ENCODE measurements at regions not wholly inside any gene's neighbourhood (a gene's known extent, or its start where the extent isn't known, plus 50 kb on each side); places are given as distances from the start of the nearest gene placed in this dataset.

DNA sequence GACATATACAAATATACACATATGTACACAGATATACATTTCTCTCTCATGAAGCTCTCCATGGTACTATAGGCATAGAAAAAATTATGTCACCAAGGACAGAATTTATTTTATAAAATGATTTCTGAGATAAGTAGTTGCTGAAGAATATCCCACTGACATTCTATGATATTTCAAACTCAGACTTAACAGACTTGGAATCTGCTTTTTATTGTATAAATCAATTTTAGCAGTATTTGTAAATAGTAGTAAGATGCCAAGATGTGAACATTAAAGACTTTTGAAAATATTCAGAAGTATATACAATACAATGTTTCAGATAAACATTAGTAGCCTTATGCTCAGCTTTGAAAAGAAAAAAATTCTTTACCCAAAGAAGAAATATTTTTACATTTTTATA is 107.4 kb upstream of the ARGLU1 start:
- DNase-seq (ENCODE audit: low read depth), result no peak

DNA sequence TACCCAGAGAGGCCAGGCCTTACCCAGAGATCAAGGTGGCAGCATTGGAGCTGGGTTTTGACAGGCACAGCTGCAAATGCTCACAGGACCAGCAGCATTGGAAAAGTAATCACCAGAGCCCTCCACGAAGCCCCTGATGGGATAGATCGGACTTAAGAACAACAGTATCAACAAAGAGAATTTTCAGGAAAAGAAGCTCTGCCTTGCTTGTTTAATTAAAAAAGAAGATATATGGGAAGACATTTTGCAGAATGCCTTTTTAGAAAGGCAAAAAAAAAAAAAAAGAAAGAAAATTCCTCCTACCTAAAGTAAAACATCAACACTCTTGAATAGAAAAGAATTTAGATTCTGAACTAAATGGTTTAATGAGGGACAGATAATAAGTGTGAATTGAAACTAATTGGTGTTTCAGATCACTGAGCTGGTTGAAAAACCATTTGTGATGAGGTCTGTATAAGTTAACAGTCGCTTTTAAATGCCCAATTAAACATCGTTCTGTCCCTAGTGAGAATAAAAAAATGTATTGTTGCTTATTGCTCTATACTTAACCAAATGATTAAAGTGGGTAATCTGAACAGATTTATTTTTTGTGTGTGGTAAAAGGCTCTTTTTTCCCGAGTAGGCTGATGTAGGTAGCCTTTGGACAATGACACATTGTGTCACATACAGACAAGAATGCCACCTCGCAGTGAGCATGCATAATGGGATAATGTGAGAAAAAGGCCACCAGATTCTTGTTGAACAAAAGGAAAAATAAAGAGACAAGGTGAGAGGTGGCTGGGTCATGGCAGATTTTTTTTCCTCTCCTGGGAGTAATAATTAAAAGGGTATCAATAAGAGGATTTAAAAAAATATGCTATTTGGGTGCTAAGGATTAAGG is 93.0 kb upstream of the ARGLU1 start:
- no peak for DNase-seq (ENCODE audit: low read depth)

DNA sequence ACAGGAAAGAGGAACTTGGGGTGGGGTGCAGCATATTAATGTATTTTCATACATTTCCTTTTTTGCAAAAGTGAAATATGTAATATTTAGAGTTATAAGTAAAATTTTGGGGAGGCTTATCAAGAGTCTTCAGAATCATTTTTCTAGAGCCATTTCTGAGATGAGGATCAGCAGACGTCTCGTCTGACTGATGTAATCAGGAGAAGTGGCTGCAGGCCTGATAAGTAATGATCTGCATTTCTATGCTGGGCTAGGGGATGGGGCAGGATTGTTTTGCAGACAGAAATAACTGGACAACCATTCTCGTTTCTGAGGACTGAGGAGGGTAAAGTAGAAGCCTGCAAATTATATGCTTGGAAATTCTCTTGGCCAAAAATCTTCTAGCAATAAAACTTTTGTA is 89.2 kb upstream of the ARGLU1 start:
- DNase-seq (ENCODE audit: low read depth), result no peak

DNA sequence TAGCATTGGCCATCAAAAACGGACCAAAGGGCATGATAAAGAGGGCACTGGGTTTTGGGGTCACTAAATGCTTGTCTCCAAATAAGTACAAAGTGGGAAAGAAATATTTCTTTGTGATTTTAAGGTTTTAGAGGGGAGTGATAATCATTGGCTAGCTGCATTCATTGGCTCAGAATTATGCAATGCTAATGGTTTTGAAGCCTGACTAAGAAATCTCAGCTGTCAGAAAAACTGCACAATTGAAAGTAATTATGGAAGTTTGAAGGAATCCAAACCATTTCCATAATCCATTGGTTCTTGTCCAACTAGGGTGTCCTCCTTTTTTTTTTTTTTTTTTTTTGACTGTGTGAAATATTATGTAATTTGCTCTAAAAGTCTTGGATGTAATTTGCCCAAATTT is 88.2 kb upstream of the ARGLU1 start:
- DNase-seq (ENCODE audit: low read depth), result no peak

DNA sequence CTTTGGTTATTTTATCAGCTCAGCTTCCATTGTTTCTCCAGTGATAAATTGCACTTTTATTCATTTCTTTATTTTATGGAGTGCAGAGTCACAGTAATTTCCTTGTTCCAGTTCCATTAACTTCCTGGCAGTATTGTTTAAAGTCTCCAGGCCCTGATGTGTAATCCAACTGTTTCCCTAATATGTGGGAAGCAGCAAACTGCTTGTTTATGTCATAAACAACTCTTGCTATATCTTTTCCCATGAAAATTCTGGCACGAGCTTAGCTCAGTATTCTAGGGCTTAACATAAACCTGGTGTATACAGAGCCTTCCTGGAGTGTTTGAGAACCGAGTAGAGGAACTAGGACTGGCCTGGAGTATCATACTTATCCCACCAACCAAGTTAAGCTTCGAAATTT is 83.5 kb upstream of the ARGLU1 start:
- no peak for DNase-seq (ENCODE audit: low read depth)

DNA sequence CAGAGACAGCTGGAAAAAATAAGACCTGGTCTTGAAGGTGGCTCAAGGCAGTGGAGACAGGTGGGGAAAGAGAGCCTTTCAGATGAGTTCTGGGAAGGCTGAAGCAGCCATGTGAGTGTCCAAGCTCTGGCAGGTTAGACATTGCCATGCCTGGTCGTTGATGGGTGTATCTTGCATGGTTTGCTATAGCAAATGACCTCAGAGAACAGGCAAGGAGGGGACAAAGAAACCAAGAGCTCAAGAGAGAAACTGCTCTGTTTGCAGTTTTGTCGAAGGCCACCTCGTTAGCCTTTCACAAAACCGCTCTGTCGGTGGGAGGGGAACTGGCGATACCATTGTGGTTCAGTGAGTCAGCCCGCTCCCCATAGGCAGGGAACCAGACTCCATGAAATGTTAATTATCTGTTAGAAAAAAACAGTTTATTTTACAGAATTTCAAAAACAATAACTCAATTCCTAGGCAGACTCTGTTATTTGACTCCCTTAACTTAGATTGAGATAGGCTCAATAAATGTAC is 82.8 kb upstream of the ARGLU1 start:
- DNase-seq (ENCODE audit: low read depth), result no peak

- no peak for DNase-seq (ENCODE audit: low read depth)
These were observed 81.6 kb upstream of the ARGLU1 start for GRCh38 chr13:106649495-106649894.

GRCh38 chr13:106640515-106640914 is 72.6 kb upstream of the ARGLU1 start:
- DNase-seq (ENCODE audit: low read depth), result no peak

GRCh38 chr13:106637519-106637918 is 69.6 kb upstream of the ARGLU1 start:
- no peak for DNase-seq (ENCODE audit: low read depth)

- no peak for DNase-seq (ENCODE audit: low read depth)
These were observed 68.6 kb upstream of the ARGLU1 start for GRCh38 chr13:106636492-106636891.

DNA sequence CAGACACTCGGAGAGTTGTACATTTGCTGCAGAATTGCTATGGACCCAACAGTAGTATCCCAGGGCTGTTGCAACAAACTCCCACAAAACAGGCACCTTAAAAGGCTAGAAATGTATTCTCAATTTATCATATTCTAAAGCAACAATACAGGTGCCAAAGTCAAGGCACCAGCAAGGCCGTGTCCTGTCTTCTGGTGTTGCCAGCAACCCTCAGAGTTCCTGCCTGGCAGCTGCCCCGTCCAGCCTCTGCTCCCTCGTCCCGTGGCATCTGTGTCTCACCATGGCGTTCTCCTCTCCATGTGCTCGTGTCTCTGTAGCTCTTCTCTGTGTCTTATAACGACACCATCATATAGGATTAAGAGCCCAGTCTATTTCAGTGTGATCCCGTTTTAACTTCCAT is 67.7 kb upstream of the ARGLU1 start:
- no peak for DNase-seq (ENCODE audit: low read depth)

- no peak for DNase-seq (ENCODE audit: low read depth)
These were observed 65.4 kb upstream of the ARGLU1 start for GRCh38 chr13:106633321-106633720.

DNA sequence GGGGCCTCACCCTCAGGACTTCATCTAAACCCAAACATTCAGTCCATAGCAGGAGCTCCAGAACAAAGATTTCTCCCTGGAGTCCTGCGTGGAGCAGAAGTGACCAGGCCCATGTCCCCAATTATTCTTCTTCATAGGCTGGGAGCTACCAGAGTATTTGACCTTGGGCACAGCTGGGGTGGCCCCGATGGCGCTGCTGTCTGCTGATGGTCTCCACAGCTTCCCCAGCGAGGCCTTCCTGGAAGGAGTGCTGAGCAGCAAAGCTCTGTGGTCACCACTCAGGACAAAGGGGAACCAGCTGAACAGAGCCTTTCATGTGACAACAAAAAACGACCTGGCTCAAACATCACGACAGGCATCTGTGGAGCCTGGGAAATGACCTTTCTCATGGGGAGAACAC is 62.7 kb upstream of the ARGLU1 start:
- no peak for DNase-seq (ENCODE audit: low read depth)

DNA sequence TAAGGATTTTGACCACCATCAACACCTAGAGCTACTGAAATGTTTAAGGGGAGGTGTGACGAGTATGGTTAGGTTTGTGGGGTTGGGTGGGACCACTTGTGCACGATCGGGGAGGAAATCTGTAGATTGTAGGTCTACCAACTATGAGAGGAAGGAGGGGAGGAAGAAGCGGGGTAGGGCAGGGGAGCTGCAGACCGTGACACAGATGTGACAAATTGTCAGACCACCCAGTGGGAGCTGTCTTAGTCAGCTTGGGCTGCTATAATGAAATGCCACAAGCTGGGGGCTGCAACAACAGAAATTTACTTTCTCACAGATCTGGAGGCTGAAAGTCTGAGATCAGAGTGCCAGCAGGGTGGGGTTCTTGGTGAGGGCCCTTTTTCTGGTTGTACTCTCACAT is 62.2 kb upstream of the ARGLU1 start:
- no peak for DNase-seq (ENCODE audit: low read depth)

- no peak for DNase-seq (ENCODE audit: low read depth)
These were observed 61.2 kb upstream of the ARGLU1 start for GRCh38 chr13:106628936-106629659.

- DNase-seq (ENCODE audit: low read depth), result no peak
These were observed 58.5 kb upstream of the ARGLU1 start for GRCh38 chr13:106626473-106626872.

- DNase-seq (ENCODE audit: low read depth), result no peak
These were observed 57.6 kb upstream of the ARGLU1 start for GRCh38 chr13:106625578-106625977.

GRCh38 chr13:106623799-106624460 is 56.0 kb upstream of the ARGLU1 start:
- DNase-seq (ENCODE audit: low read depth), result no peak

DNA sequence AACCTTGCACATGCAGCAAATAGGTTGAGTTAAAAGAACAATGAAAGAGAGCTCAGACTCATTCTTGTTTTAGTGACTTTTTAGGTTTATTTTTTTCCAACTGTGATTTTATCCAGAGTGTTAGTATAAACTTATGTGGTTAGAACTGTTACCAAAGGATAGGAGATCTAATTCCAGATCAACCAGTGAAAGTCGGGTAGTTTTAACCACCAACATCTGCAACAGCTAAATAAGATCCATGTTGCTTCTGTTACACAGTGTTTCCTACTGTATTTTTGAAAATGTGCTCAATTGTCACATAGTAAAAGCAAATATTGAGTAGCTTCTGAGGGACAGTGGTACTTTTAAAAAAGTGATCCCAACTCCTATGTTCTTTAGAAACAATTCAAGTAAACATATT is 53.9 kb upstream of the ARGLU1 start:
- DNase-seq (ENCODE audit: low read depth), result no peak

GRCh38 chr13:106619688-106620555 is 52.0 kb upstream of the ARGLU1 start:
- no peak for DNase-seq (ENCODE audit: low read depth)
